C4-2B (cell line): ENCODE measurements at regions not wholly inside any gene's neighbourhood (a gene's known extent, or its start where the extent isn't known, plus 50 kb on each side); places are given as distances from the start of the nearest gene placed in this dataset.

ENCODE experiments used
- CTCF ChIP-seq: fragments of 450-650 bp; conservative IDR thresholded peaks from 2 replicates; pipeline ENCODE4 v1.5.1; 2017; ENCODE audit warnings: mild to moderate bottlenecking
- ZFX ChIP-seq: fragments of 450-650 bp; IDR thresholded peaks from 2 replicates; pipeline ENCODE4 v1.6.1; 2017

- TF ChIP-seq CTCF (no peak), ZFX (no peak)
Observed at GRCh38 chr5:138640138-138640537, 64.9 kb upstream of the HSPA9 start.
